ENCODE measurements at regions not wholly inside any gene's neighbourhood (a gene's known extent, or its start where the extent isn't known, plus 50 kb on each side); places are given as distances from the start of the nearest gene placed in this dataset.
"Not testable (repeated sequence)": the region's sequence is repeated elsewhere in the genome, so short reads cannot be mapped to it uniquely, and the experiment has no call there.

- DNase-seq: no peak
Measured at GRCh38 chr14:105862581-105863239, 336.3 kb downstream of the TMEM121 start.

DNA sequence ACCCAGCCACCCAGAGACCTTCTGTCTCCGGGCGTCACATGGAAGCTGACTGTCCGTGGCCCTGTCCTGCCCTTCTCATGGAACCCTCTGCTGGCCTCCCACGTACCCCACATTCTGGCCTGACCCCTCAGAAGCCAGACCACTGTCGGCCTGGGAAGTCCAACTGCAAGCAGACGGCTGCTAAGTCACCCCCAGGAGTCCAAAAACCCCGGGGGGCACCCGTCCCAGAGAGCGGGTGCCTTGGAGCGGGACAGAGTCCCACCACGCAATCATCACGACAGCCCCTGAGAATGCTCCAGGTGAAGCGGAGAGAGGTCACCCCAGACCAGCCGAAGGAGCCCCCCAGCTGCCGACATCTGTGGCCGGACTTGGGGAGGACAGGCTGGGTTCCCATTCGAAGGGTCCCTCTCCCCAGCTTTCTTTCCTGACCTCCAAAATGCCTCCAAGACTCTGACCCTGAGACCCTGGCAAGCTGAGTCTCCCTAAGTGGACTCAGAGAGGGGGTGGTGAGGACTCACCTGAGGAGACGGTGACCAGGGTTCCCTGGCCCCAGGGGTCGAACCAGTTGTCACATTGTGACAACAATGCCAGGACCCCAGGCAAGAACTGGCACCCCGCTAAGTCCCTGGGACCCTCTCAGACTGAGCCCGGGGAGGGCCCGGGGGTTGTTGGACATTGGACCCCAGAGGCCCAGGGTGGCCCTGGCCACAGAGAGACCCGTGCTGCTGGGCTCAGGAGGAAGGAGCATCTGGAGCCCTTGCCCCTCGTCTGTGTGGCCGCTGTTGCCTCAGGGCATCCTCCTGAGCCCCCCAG is 337.1 kb downstream of the TMEM121 start:
- DNase-seq: no peak

DNA sequence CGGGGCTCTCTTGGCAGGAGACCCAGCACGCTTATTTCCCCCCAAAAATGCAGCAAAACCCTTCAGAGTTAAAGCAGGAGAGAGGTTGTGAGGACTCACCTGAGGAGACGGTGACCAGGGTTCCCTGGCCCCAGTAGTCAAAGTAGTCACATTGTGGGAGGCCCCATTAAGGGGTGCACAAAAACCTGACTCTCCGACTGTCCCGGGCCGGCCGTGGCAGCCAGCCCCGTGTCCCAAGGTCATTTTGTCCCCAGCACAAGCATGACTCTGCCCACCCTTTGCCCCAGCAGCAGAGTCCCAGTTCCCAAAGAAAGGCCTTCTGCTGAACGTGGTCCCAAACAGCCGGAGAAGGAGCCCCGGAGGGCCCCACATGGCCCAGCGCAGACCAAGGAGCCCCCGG is 337.7 kb downstream of the TMEM121 start:
- no peak for DNase-seq

DNA sequence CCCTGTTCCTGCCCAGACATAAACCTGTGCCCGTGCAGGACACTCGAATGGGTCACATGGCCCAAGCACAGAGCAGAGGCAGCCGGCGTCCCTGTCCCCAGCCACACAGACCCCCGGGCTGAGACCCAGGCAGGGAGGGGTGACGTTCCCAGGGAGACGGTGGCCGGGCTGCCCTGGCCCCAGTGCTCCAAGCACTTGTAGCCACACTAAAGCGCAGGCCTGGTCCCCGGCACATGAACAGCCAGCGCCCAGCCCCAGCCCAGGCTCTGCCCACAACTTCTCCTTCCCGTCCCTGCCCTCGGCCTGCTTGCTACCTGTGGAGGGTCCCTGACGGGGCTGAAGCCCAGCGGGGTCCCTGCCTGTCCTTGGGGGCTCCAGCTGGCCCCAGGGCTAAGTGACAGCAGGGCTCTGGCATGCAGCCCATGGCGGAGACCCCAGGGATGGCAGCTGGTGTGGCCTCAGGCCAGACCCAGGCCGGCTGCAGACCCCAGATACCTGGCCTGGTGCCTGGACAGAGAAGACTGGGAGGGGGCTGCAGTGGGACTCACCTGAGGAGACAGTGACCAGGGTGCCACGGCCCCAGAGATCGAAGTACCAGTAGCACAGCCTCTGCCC is 338.4 kb downstream of the TMEM121 start:
- no peak for DNase-seq

DNA sequence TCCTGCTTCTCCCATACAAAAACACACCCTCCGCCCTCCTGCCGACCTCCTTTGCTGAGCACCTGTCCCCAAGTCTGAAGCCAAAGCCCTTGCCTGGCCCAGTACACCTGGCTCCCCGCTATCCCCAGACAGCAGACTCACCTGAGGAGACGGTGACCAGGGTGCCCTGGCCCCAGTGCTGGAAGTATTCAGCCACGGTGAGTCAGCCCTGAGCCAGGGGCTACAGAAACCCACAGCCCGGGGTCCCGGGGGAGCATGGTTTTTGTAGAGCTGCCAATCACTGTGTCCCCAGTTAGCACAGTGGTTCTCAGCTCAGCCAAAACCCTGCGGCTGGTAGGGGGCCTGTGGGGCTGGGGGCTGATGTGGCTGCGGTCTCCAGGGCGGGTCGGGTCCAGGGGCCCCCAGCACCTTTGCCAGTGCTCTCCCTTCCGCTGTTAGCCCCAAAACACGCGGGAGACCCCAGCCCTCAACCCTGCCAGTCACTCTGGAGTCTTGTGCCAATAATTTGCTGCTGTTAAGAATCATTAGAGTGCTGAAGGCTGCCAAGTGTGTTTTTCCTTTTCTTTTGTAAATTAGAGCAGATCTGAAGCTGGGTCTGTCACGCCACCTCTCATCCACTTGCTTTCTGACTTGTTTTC is 339.0 kb downstream of the TMEM121 start:
- DNase-seq: no peak

DNA sequence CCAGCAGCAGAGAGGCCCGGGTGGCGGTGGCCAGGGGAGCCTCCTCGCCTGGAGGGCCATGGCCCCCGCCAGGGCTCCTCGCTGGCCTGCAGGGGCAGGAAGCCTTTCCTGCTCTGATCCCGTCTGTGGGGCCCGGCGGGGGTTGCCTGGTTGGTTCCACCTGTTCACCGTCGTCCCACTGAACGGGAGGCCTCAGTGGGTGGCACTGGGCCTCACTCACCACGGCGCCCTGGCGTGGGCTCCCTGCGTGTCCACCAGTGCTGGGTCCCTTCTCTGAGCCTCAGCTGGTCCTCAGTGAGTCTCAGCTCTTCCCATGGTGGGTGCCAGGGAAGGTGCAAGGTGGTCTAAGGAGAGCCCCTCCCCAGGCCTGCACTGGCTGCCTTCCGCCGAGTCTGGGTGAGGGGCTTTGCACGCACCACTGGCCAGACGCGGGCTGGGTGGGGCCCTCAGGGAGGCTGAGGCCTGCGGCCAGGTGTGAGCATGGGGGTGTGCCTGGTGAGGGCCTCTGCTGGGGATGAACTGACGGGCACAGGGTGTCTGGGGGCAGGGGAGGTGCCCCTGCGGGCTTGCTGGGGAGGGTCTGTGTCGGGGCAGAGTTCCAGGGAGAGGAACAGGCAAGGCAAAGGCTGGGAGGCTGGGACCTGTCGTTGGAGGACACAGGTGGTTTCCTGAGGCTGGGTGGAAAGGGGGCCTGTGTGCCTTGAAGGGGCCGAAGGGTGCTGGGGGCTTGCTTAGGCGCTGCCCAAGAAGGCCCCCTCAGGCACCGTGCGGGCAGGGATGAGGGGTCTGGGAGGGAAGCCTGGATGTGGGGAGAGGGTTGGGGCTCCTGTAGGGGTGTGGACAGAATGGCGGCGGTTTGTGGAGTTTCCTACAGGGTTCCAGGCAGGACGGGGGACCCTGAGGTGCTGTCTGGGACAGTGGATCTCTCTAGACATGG is 339.8 kb downstream of the TMEM121 start:
- no peak for DNase-seq

DNA sequence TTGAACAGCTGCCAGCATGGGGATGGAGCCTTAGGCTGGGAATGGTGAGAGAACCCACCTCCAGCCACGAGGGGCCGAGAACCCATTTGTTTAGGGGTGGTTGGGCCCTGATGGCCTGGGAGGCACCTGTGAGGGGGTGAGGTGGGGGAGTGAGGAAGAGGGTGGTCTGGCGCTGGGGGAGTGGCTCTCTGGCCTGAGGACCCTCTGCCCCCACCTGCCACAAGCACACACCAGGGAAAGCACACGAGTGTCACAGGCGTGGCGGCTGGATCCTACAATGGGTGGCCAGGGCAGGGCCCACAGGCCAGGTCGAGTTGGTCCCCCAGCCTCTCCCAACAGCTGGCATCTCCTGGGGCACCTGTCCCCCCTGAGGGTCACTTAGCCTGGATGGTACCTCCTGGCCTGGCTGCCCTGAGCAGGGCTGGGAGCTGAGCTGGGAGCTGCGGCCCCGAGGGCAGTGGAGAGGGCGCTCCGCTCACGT is 340.5 kb downstream of the TMEM121 start:
- DNase-seq: no peak

GRCh38 chr14:105867961-105868599 is 341.7 kb downstream of the TMEM121 start:
- DNase-seq: no peak

DNA sequence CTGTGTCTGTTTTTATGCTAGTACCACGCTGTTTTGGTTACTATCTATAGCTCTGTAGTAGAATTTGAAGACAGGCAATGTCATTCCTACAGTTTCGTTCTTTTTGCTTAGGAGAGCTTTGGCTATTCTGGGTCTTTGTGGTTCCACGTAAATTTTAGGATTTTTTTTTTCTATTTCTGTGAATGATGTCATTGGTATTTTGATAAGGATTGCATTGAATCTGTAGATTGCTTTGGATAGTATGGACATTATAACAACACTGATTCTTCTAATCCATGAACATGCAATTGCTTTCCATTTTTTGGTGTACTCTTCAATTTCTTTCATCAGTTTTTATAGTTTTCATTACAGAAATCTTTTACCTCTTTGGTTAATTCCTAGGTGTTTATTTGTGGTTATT is 345.2 kb downstream of the TMEM121 start:
- no peak for DNase-seq

- no peak for DNase-seq
Measured at GRCh38 chr14:105873870-105874512, 347.6 kb downstream of the TMEM121 start.

GRCh38 chr14:105876158-105876557 is 349.8 kb downstream of the TMEM121 start:
- DNase-seq: no peak

DNA sequence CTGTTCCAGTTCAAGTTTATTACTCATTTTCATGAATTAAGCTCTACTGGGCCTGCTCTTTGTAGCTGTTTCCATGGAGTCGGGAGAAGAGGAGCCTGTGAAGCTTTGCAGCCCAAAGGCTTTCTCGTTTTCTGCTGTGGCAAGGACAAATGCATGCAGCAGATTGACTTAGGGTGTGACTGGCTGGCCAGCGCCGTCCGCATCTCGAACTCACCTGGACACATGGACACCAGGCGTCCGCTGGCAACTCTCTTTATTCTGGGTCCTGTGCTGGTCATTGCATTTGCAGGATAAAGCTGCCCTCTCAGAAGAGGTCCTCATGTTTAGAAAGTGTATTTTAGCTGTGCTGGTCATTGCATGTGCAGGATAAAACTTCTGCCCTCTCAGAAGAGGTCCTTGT is 350.4 kb downstream of the TMEM121 start:
- no peak for DNase-seq

DNA sequence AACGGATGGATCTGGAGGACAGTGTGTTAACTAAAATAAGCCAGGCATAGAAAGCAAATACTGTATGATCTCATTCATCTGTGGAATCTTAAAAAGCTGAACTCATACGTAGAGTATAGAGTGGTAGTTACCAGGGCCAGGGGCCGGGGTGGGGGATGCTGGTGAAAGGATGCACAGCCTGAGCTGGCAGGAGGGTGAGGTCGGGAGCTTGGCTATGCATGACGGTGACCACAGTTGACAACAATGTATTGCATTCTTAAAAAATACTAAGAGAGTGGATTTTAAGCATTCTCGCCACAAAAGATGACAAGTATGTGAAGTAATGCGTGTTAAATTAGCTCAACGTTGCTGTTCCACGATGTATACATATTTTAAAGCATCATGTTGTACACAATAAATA is 351.3 kb downstream of the TMEM121 start:
- no peak for DNase-seq

DNA sequence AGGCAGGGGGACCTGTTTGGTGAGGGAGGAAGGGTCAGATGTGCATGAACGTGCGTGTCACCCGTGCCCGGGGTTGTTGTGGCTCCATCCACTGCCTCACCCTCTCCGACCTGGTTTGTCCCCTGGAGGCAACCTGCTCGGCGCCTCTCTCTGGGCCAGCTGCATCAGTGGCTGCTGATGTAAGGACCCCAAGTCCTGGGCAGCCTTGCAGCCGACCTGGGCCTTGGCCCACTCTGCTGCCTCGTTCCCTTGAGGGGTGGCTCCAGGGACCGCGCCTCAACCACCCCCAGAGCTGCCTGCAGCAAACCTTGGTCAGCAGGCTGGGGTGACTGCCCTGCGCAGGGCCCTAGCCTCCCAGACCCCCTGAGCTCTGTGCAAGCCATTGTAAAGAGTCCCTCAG is 351.7 kb downstream of the TMEM121 start:
- DNase-seq: no peak

GRCh38 chr14:105878554-105878953 is 352.2 kb downstream of the TMEM121 start:
- DNase-seq: no peak

DNA sequence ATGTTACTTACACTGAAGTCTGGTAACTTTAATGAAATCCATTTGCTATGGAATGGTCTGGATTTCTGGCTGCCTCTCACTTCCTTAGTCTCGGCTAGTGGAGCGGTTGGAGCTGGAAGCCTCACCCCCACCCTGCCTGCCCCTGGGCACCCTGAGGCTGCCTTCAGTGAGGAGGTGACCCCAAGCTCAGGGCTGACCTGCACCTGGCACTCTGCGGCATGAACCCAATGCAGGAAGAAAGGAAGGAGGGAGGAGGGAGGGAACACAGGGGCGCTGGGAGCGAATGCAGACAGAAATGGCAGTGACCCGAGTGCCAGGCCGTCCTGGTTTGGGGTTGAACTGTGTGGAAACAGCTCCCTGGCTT is 353.1 kb downstream of the TMEM121 start:
- no peak for DNase-seq

GRCh38 chr14:105879867-105880561 is 353.6 kb downstream of the TMEM121 start:
- no peak for DNase-seq

DNA sequence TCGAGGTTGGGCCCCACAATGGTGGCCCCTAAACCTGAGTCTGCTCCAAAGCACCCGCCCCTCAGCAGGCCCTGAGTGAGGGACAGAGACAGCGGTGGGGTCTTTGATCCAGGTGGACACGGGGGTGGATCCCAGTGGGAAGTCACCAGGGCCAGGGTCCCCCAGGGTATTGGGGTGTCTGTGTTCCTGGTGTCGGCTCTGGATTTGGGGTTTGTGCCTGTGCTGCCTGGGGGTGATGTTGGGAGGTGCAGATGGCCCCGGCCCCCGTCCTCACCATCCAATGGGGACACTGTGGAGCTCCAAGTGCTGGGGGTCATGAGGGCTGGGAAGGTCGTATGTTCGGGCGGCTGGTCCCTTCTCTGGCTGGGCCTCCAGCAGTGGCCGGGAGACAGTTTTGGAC is 354.2 kb downstream of the TMEM121 start:
- DNase-seq: no peak

DNA sequence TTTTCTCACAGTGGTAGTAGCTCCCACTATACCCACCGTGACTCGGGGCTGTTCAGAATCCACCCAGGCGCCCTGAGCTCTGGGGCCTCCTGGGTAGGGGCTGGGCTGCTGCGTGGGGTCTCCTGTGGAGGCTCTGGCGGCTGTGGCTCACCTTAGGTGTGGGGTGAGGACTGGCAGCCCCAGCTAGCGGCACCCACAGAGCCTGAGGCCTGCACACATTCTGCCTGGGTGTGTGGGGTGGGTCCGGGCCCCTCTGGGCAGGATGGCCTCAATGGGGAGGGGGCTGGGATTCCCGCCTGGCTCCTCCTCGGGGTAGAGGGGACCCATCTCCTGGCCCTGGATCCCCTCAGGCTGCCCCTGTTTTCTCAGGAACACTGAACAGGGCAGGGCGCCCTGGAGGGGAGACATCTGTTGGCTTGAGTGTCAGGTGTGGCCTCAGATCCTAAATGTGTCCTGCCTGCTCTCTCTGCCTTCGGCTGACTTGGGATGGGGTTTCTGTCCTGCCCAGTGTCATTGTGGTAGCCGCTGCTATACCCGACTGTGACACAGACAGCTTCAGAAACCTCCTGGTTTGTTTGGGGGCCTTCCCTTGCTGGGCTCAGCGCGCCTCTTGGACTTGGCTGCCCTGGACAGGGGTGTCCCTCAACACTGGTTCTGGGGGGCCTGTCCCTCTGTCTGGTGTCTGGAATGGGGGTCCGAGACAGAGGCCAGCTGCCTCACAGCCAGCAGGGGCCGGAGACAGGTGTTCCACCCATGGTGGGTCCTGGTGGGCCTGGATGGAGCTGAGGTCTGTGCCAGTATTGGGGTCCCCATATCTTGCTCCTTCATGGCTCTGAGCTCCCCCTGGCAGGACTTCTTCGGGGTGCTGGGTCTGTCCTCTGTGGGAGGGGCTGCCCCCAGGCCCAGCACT is 354.9 kb downstream of the TMEM121 start:
- no peak for DNase-seq

DNA sequence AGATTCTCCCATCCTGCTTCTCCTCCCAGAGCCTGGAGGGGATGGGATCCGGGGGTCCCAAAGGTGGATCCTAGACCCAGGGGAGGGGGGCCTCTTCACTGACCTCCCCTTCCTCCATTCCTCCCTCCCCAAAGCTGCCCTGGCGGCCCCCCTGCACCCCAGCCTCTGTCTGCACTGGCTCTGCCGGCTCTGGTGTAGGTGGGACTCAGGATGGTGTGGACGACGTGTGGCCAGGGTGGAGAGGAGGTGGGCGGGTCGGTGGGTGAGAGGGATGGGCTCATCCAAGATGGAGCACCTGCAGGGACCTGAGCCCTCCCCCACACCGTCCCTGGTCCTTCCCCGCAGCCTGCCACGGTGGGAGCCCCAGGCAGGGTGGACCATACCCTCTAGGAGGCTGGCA is 355.6 kb downstream of the TMEM121 start:
- not testable (repeated sequence) for DNase-seq
